IMR-90 (cell line): ENCODE measurements at regions not wholly inside any gene's neighbourhood (a gene's known extent, or its start where the extent isn't known, plus 50 kb on each side); places are given as distances from the start of the nearest gene placed in this dataset.

Source experiments
- ATAC-seq: fragments of 200-7000 bp; cut with Tn5 transposase; 2 replicates; pipeline ENCODE4 v1.9.1; 2020; ENCODE audit warnings: low read depth, mild to moderate bottlenecking, moderate library complexity
- BruUV-seq: library from RNA; stranded (reverse); fragments of 400-500 nt; replicated peaks from 2 replicates; lab custom pipeline; 2021; lab: Mats Ljungman, UMichigan
- CTCF ChIA-PET: fragments of 300-600 bp; formaldehyde crosslinking; extraction: SDS; loops from one replicate; lab custom pipeline; 2021; ENCODE audit warnings: antibody characterized with exemption; lab: Yijun Ruan, JAX
- POLR2A ChIA-PET: fragments of 300-600 bp; sonication (Branson Sonifier 250); formaldehyde crosslinking; loops from one replicate; lab custom pipeline; 2022; ENCODE audit warnings: antibody characterized with exemption; ENCODE audit not compliant: unreplicated experiment; lab: Charles Lee
- DNase-seq: peaks from one replicate; pipeline ENCODE4 v3.0.0; 2013
- H2AFZ ChIP-seq: replicated peaks from 2 replicates; pipeline ENCODE3; 2013; ENCODE audit warnings: low read length, mild to moderate bottlenecking; ENCODE audit not compliant: poor library complexity
- H2AK5ac ChIP-seq: 2 replicates; pipeline ENCODE4 v1.6.1; 2013; ENCODE audit warnings: low read depth, low read length, inconsistent platforms
- H2AK9ac ChIP-seq: replicated peaks from 2 replicates; pipeline ENCODE3; 2013; ENCODE audit warnings: mild to moderate bottlenecking, low read depth, low read length, moderate library complexity; ENCODE audit not compliant: poor library complexity
- H2BK120ac ChIP-seq: 2 replicates; pipeline ENCODE4 v1.6.1; 2013; ENCODE audit warnings: low read depth, low read length, inconsistent platforms
- H2BK15ac ChIP-seq: 3 replicates; pipeline ENCODE4 v1.6.1; 2013; ENCODE audit warnings: low read depth, low read length, inconsistent platforms
- H2BK20ac ChIP-seq: 2 replicates; pipeline ENCODE4 v1.6.1; 2013; ENCODE audit warnings: low read depth, mild to moderate bottlenecking, inconsistent platforms, low read length, moderate library complexity
- H2BK5ac ChIP-seq: 2 replicates; pipeline ENCODE4 v1.6.1; 2013; ENCODE audit warnings: mild to moderate bottlenecking, low read depth, low read length, inconsistent platforms; ENCODE audit not compliant: poor library complexity, severe bottlenecking
- H3K14ac ChIP-seq: replicated peaks from 2 replicates; pipeline ENCODE4 v1.6.1; 2013; ENCODE audit warnings: low read depth, low read length, inconsistent platforms
- H3K18ac ChIP-seq: 2 replicates; pipeline ENCODE4 v1.6.1; 2013; ENCODE audit warnings: low read depth, low read length, control low read depth
- H3K23ac ChIP-seq: 2 replicates; pipeline ENCODE4 v1.6.1; 2013; ENCODE audit warnings: low read depth, low read length, inconsistent platforms
- H3K27ac ChIP-seq: 2 replicates; pipeline ENCODE4 v1.5.1; 2013; ENCODE audit warnings: mild to moderate bottlenecking, control low read depth, low read length; ENCODE audit not compliant: insufficient read depth
- H3K27me3 ChIP-seq: 2 replicates; pipeline ENCODE4 v1.6.1; 2013; ENCODE audit warnings: low read length; ENCODE audit not compliant: control insufficient read depth, insufficient read depth
- H3K36me3 ChIP-seq: 2 replicates; pipeline ENCODE4 v1.6.1; 2013; ENCODE audit warnings: low read length, mixed read lengths; ENCODE audit not compliant: control insufficient read depth, insufficient read depth
- H3K4ac ChIP-seq: 2 replicates; pipeline ENCODE4 v1.6.1; 2013; ENCODE audit warnings: low read depth, low read length, inconsistent platforms
- H3K4me1 ChIP-seq: 2 replicates; pipeline ENCODE4 v1.6.1; 2013; ENCODE audit warnings: low read length, mixed read lengths; ENCODE audit not compliant: control insufficient read depth, insufficient read depth
- H3K4me2 ChIP-seq: 2 replicates; pipeline ENCODE4 v1.6.1; 2013; ENCODE audit warnings: low read depth, mild to moderate bottlenecking, control low read depth, low read length, moderate library complexity
- H3K4me3 ChIP-seq: 2 replicates; pipeline ENCODE4 v1.5.1; 2013; ENCODE audit warnings: low read depth, mild to moderate bottlenecking, control low read depth, low read length, moderate library complexity; ENCODE audit not compliant: insufficient read depth
- H3K56ac ChIP-seq: 2 replicates; pipeline ENCODE4 v1.6.1; 2013; ENCODE audit warnings: low read length, inconsistent platforms; ENCODE audit not compliant: insufficient read depth; ENCODE audit errors: extremely low read depth
- H3K79me1 ChIP-seq, 2 experiments: 2 replicates each; pipeline ENCODE4 v1.6.1; 2013; ENCODE audit warnings: low read length in 2 of 2, inconsistent platforms in 1 of 2, low read depth in 1 of 2
- H3K9ac ChIP-seq: 2 replicates; pipeline ENCODE4 v1.6.1; 2013; ENCODE audit warnings: low read depth, low read length, control low read depth
- H3K9me1 ChIP-seq: 2 replicates; pipeline ENCODE4 v1.6.1; 2013; ENCODE audit warnings: low read length, inconsistent platforms; ENCODE audit not compliant: insufficient read depth
- H3K9me3 ChIP-seq: 2 replicates; pipeline ENCODE4 v1.6.1; 2013; ENCODE audit warnings: low read length; ENCODE audit not compliant: control insufficient read depth, insufficient read depth
- H4K20me1 ChIP-seq: 2 replicates; pipeline ENCODE4 v1.6.1; 2013; ENCODE audit warnings: low read length, inconsistent platforms; ENCODE audit not compliant: insufficient read depth
- H4K5ac ChIP-seq: 2 replicates; pipeline ENCODE4 v1.6.1; 2013; ENCODE audit warnings: mild to moderate bottlenecking, low read depth, low read length, control low read depth
- H4K8ac ChIP-seq, 2 experiments: 2 replicates each; pipeline ENCODE4 v1.6.1; 2013; ENCODE audit warnings: low read depth in 2 of 2, low read length in 2 of 2, control low read depth in 1 of 2, inconsistent platforms in 1 of 2
- H4K91ac ChIP-seq: 2 replicates; pipeline ENCODE4 v1.6.1; 2013; ENCODE audit warnings: low read depth, low read length, inconsistent platforms; ENCODE audit not compliant: insufficient read depth
- BHLHE40 ChIP-seq: fragments of 150-350 bp; IDR thresholded peaks from 2 replicates; pipeline ENCODE4 v1.6.1; 2016; ENCODE audit warnings: mild to moderate bottlenecking, low read depth, low read length
- CEBPB ChIP-seq: IDR thresholded peaks from 2 replicates; pipeline ENCODE4 v1.6.1; 2012; ENCODE audit warnings: low read depth, low read length, improper control_type of control experiment
- CHD1 ChIP-seq: IDR thresholded peaks from 2 replicates; pipeline ENCODE4 v1.6.1; 2012; ENCODE audit warnings: low read depth, low read length, improper control_type of control experiment
- CTCF ChIP-seq: conservative IDR thresholded peaks from 2 replicates; pipeline ENCODE4 v1.5.1; 2012; ENCODE audit warnings: mild to moderate bottlenecking, low read depth, low read length, improper control_type of control experiment
- FOS ChIP-seq: fragments of 150-350 bp; IDR thresholded peaks from 2 replicates; pipeline ENCODE4 v1.6.1; 2016; ENCODE audit warnings: low read depth, low read length
- MAFK ChIP-seq: IDR thresholded peaks from 2 replicates; pipeline ENCODE4 v1.6.1; 2012; ENCODE audit warnings: low read depth, low read length, improper control_type of control experiment
- MAZ ChIP-seq: IDR thresholded peaks from 2 replicates; pipeline ENCODE4 v1.6.1; 2012; ENCODE audit warnings: low read depth, mild to moderate bottlenecking, low read length, improper control_type of control experiment, moderate library complexity, borderline replicate concordance
- MXI1 ChIP-seq: IDR thresholded peaks from 2 replicates; pipeline ENCODE4 v1.6.1; 2012; ENCODE audit warnings: low read depth, mild to moderate bottlenecking, low read length, moderate library complexity, borderline replicate concordance
- NFE2L2 ChIP-seq: fragments of 150-350 bp; IDR thresholded peaks from 2 replicates; pipeline ENCODE4 v1.6.1; 2016; ENCODE audit warnings: low read depth, mild to moderate bottlenecking, low read length
- POLR2A ChIP-seq: IDR thresholded peaks from 2 replicates; pipeline ENCODE4 v1.6.1; 2012; ENCODE audit warnings: mild to moderate bottlenecking, low read depth, low read length
- RAD21 ChIP-seq: IDR thresholded peaks from 2 replicates; pipeline ENCODE4 v1.6.1; 2012; ENCODE audit warnings: low read length, improper control_type of control experiment
- RCOR1 ChIP-seq: IDR thresholded peaks from 2 replicates; pipeline ENCODE4 v1.6.1; 2012; ENCODE audit warnings: mild to moderate bottlenecking, low read length, improper control_type of control experiment; ENCODE audit not compliant: insufficient replicate concordance
- RFX5 ChIP-seq: IDR thresholded peaks from 2 replicates; pipeline ENCODE4 v1.8.0; 2012; ENCODE audit warnings: low read depth, mild to moderate bottlenecking, low read length, moderate library complexity
- SMC3 ChIP-seq: fragments of 150-350 bp; IDR thresholded peaks from 2 replicates; pipeline ENCODE4 v1.6.1; 2016; ENCODE audit warnings: low read depth, mild to moderate bottlenecking, antibody characterized with exemption, low read length, moderate library complexity
- WGBS, 2 experiments: methylation state at CpG; one replicate each; pipeline versions ENCODE4 v1.1.5 to v1.1.7; 2013; ENCODE audit warnings: missing lambda C conversion rate in 2 of 2; ENCODE audit not compliant: insufficient read length in 1 of 2; ENCODE audit errors: extremely low coverage in 2 of 2; 5-methylcytosine and 5-hydroxymethylcytosine counted together
- dilution Hi-C: fragments of 300-500 bp; cut with HindIII; formaldehyde crosslinking; loops from one replicate; pipeline ENCODE4 v1.14.3; 2018; ENCODE audit warnings: low sequenced_read_pairs; ENCODE audit not compliant: unreplicated experiment
- in situ Hi-C: fragments of 300-500 bp; cut with MboI; formaldehyde crosslinking; loops from 3 replicates; pipeline ENCODE4 v1.14.3; 2019; ENCODE audit warnings: low sequenced_read_pairs, inconsistent platforms, mixed read lengths
- intact Hi-C: fragments of 100-400 bp; cut with micrococcal nuclease; formaldehyde crosslinking; loops from 2 replicates; pipeline ENCODE4 v1.10.0; 2022
- TF ChIP-seq, protein P1 (sequence below): fragments of 150-350 bp; IDR thresholded peaks from 2 replicates; pipeline ENCODE4 v1.6.1; 2017; ENCODE audit warnings: mild to moderate bottlenecking, antibody characterized with exemption, low read length, low read depth
- TF ChIP-seq, protein P2 (sequence below): fragments of 150-350 bp; IDR thresholded peaks from 2 replicates; pipeline ENCODE4 v1.6.1; 2016; ENCODE audit warnings: low read depth, mild to moderate bottlenecking, low read length, moderate library complexity, borderline replicate concordance

- H2BK15ac ChIP-seq, result no peak overlapping the region
- no peak for ATAC-seq
- no peaks in the 10 kb centered on the region for H4K20me1 ChIP-seq
- H2BK120ac ChIP-seq, result 0 out of 2 replicates have a peak overlapping the region, but pooled peaks have one; percentile 28
- in situ Hi-C loops, result no loop called here
- no peak overlapping the region for H3K27ac ChIP-seq
- no peak overlapping the region for H4K8ac ChIP-seq
- H3K4me1 ChIP-seq, result peaks cover 2% of the 10 kb centered on the region; the same call in 1 of the 2 replicates
- H2BK5ac ChIP-seq, result peak overlapping the region; percentile 39
- DNase-seq, result peak; percentile 43
- H3K56ac ChIP-seq, result no peak overlapping the region
- no peaks in the 10 kb centered on the region for H3K79me1 ChIP-seq
- peaks cover 4% of the 10 kb centered on the region; the same call in 1 of the 2 replicates for H3K9me1 ChIP-seq
- no peaks in the 10 kb centered on the region for H3K27me3 ChIP-seq
- WGBS, 2 experiments, result no CpG with 5 or more reads among the region's 1 CpG
- no peak overlapping the region for H2AK9ac ChIP-seq
- H3K9me3 ChIP-seq, result no peaks in the 10 kb centered on the region
- no peak overlapping the region for H2AFZ ChIP-seq
- ChIA-PET POLR2A (no interaction called here), CTCF (interaction anchor here (0.6 kb wide), 1 partner anchor 22 kb away, joined by 3 read pairs; no protein-coding TSS in a partner anchor)
- H3K4ac ChIP-seq, result no peak overlapping the region; the same call in 1 of the 2 replicates
- H4K91ac ChIP-seq, result no peak overlapping the region
- intact Hi-C loops, result no loop called here
- no peak overlapping the region; the same call in 1 of the 2 replicates for H3K14ac ChIP-seq
- H2BK20ac ChIP-seq, result no peak overlapping the region; the same call in 1 of the 2 replicates
- H2AK5ac ChIP-seq, result no peak overlapping the region
- no peak overlapping the region; the same call in 1 of the 2 replicates for H4K5ac ChIP-seq
- dilution Hi-C loops, result no loop called here
- H3K23ac ChIP-seq, result no peak overlapping the region
- H3K4me3 ChIP-seq, result no peak overlapping the region
- BruUV-seq, result no TSS peak
- H3K4me2 ChIP-seq, result no peak overlapping the region
- H3K9ac ChIP-seq, result no peak overlapping the region
- H3K18ac ChIP-seq, result no peak overlapping the region
- H3K36me3 ChIP-seq, result no peaks in the 10 kb centered on the region
- TF ChIP-seq RCOR1 (no peak), POLR2A (no peak), FOS (no peak), SMC3 (no peak), NFE2L2 (no peak), RAD21 (no peak), MAZ (no peak), MAFK (no peak), BHLHE40 (no peak), CEBPB (no peak), CTCF (no peak), CHD1 (no peak), MXI1 (no peak), RFX5 (no peak)
- TF ChIP-seq, protein P1, sequence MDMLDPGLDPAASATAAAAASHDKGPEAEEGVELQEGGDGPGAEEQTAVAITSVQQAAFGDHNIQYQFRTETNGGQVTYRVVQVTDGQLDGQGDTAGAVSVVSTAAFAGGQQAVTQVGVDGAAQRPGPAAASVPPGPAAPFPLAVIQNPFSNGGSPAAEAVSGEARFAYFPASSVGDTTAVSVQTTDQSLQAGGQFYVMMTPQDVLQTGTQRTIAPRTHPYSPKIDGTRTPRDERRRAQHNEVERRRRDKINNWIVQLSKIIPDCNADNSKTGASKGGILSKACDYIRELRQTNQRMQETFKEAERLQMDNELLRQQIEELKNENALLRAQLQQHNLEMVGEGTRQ, result no peak
- TF ChIP-seq, protein P2, sequence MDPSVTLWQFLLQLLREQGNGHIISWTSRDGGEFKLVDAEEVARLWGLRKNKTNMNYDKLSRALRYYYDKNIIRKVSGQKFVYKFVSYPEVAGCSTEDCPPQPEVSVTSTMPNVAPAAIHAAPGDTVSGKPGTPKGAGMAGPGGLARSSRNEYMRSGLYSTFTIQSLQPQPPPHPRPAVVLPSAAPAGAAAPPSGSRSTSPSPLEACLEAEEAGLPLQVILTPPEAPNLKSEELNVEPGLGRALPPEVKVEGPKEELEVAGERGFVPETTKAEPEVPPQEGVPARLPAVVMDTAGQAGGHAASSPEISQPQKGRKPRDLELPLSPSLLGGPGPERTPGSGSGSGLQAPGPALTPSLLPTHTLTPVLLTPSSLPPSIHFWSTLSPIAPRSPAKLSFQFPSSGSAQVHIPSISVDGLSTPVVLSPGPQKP, result no peak
These were observed 773.0 kb upstream of the LUZP2 start for GRCh38 chr11:23723861-23724260.
